H1 (cell line): ENCODE measurements at regions not wholly inside any gene's neighbourhood (a gene's known extent, or its start where the extent isn't known, plus 50 kb on each side); places are given as distances from the start of the nearest gene placed in this dataset.
"Not testable (repeated sequence)": the region's sequence is repeated elsewhere in the genome, so short reads cannot be mapped to it uniquely, and the experiment has no call there.

Experiments
- ASH2L ChIP-seq: fragments of 200-600, 300-600 bp; sonication (generic); IDR thresholded peaks from one replicate; pipeline ENCODE4 v1.7.1; 2017; ENCODE audit warnings: low read length
- ATF2 ChIP-seq: IDR thresholded peaks from 2 replicates; pipeline ENCODE4 v1.6.1; 2012; ENCODE audit warnings: low read length, inconsistent platforms
- CBX8 ChIP-seq: fragments of 300-800, 300-1000 bp; sonication (generic); IDR thresholded peaks from 2 replicates; pipeline ENCODE4 v1.7.1; 2016; ENCODE audit warnings: low read depth, low read length, borderline replicate concordance
- CEBPB ChIP-seq: IDR thresholded peaks from 2 replicates; pipeline ENCODE4 v1.6.1; 2012; ENCODE audit warnings: low read depth, low read length
- CHD2 ChIP-seq: IDR thresholded peaks from 2 replicates; pipeline ENCODE4 v1.6.1; 2012; ENCODE audit warnings: low read length, improper control_type of control experiment
- POLR2AphosphoS5 ChIP-seq: IDR thresholded peaks from 2 replicates; pipeline ENCODE4 v1.6.1; 2011; ENCODE audit warnings: low read depth, low read length
- RBBP5 ChIP-seq: IDR thresholded peaks from 2 replicates; pipeline ENCODE4 v1.7.1; 2012; ENCODE audit warnings: low read depth, mild to moderate bottlenecking, inconsistent platforms, low read length, moderate library complexity, borderline replicate concordance
- RFX5 ChIP-seq: IDR thresholded peaks from 2 replicates; pipeline ENCODE4 v1.6.1; 2011; ENCODE audit warnings: low read depth, low read length, improper control_type of control experiment, borderline replicate concordance
- SP1 ChIP-seq: IDR thresholded peaks from 2 replicates; pipeline ENCODE4 v1.6.1; 2011; ENCODE audit warnings: low read depth, low read length
- TF ChIP-seq, protein P1 (sequence below), 3 experiments: IDR thresholded peaks; 1 replicate in 2 of 3; 2 replicates in 1 of 3; pipeline versions ENCODE4 v1.5.1 to v1.6.1; 2011; ENCODE audit warnings: low read length in 3 of 3, mild to moderate bottlenecking in 3 of 3, inconsistent platforms in 2 of 3, low read depth in 1 of 3, moderate library complexity in 1 of 3; ENCODE audit not compliant: insufficient read depth in 1 of 3; ENCODE audit errors: control extremely low read depth in 1 of 3

DNA sequence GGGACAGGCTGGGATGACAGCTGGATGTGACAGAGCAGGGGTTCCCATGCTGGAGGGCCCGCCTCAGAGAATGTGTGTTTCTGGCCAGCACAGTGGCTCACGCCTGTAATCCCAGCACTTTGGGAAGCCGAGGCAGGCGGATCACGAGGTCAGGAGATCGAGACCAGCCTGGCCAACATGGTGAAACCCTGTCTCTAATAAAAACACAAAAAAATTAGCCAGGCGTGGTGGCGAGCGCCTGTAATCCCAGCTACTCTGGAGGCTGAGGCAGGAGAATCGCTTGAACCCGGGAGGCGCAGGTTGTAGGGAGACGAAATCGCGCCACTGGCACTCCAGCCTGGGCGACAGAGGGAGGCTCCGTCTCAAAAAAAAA, 93.7 kb downstream of the CRLF3 start:
- TF ChIP-seq SP1, POLR2AphosphoS5, RFX5, ASH2L, RBBP5, CBX8, CHD2, CEBPB, ATF2: not testable (repeated sequence)
- TF ChIP-seq, protein P1, sequence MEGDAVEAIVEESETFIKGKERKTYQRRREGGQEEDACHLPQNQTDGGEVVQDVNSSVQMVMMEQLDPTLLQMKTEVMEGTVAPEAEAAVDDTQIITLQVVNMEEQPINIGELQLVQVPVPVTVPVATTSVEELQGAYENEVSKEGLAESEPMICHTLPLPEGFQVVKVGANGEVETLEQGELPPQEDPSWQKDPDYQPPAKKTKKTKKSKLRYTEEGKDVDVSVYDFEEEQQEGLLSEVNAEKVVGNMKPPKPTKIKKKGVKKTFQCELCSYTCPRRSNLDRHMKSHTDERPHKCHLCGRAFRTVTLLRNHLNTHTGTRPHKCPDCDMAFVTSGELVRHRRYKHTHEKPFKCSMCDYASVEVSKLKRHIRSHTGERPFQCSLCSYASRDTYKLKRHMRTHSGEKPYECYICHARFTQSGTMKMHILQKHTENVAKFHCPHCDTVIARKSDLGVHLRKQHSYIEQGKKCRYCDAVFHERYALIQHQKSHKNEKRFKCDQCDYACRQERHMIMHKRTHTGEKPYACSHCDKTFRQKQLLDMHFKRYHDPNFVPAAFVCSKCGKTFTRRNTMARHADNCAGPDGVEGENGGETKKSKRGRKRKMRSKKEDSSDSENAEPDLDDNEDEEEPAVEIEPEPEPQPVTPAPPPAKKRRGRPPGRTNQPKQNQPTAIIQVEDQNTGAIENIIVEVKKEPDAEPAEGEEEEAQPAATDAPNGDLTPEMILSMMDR (IDR thresholded peaks at IDR 0.05; ENCODE audit: control extremely low read depth in 1 of 3, insufficient read depth in 1 of 3, low read depth in 1 of 3, low read length in 3 of 3): not testable (repeated sequence)
